H1 (cell line): ENCODE measurements at regions not wholly inside any gene's neighbourhood (a gene's known extent, or its start where the extent isn't known, plus 50 kb on each side); places are given as distances from the start of the nearest gene placed in this dataset.

Experiments used
- CHD7 ChIP-seq: fragments of 300-600 bp; sonication (generic); IDR thresholded peaks from 2 replicates; pipeline ENCODE4 v1.7.1; 2012; ENCODE audit warnings: low read length, moderate library complexity, mild to moderate bottlenecking, inconsistent platforms; ENCODE audit not compliant: insufficient replicate concordance
- CTBP2 ChIP-seq: IDR thresholded peaks from 2 replicates; pipeline ENCODE4 v1.7.0; 2011; ENCODE audit warnings: borderline replicate concordance, mild to moderate bottlenecking, moderate library complexity, mixed read lengths, low read length; ENCODE audit not compliant: insufficient read depth, insufficient read length
- EP300 ChIP-seq, 2 experiments: IDR thresholded peaks; 1 replicate in 1 of 2; 2 replicates in 1 of 2; pipeline ENCODE4 v1.6.1; 2011 to 2012; ENCODE audit warnings: low read depth in 2 of 2, low read length in 2 of 2, mild to moderate bottlenecking in 2 of 2, borderline replicate concordance in 1 of 2, inconsistent platforms in 1 of 2, moderate library complexity in 1 of 2
- JUND ChIP-seq: IDR thresholded peaks from 2 replicates; pipeline ENCODE4 v1.6.1; 2011; ENCODE audit warnings: mild to moderate bottlenecking, improper control_type of control experiment, low read length
- RAD21 ChIP-seq, 2 experiments: IDR thresholded peaks in 1 of 2; conservative IDR thresholded peaks in 1 of 2; 2 replicates each; pipeline ENCODE4 v1.6.1; 2011; ENCODE audit warnings: low read depth in 2 of 2, low read length in 2 of 2, improper control_type of control experiment in 1 of 2, inconsistent platforms in 1 of 2, mild to moderate bottlenecking in 1 of 2, moderate library complexity in 1 of 2
- RNF2 ChIP-seq: fragments of 200-900, 300-1000 bp; sonication (generic); IDR thresholded peaks from 2 replicates; pipeline ENCODE4 v1.7.1; 2016; ENCODE audit warnings: borderline replicate concordance, low read depth, mild to moderate bottlenecking, antibody characterized with exemption, low read length; ENCODE audit not compliant: poor library complexity, severe bottlenecking; ENCODE audit errors: missing control alignments
- SIN3A ChIP-seq, 2 experiments: IDR thresholded peaks in 1 of 2; conservative IDR thresholded peaks in 1 of 2; 2 replicates each; pipeline ENCODE4 v1.6.1; 2011 to 2012; ENCODE audit warnings: low read length in 2 of 2, improper control_type of control experiment in 1 of 2, low read depth in 1 of 2, mild to moderate bottlenecking in 1 of 2
- SRF ChIP-seq: IDR thresholded peaks from 2 replicates; pipeline ENCODE4 v1.6.1; 2011; ENCODE audit warnings: mild to moderate bottlenecking, low read depth, low read length, moderate library complexity
- SUZ12 ChIP-seq: fragments of 200-600 bp; sonication (generic); IDR thresholded peaks from 2 replicates; pipeline ENCODE4 v1.6.1; 2012; ENCODE audit warnings: mild to moderate bottlenecking, inconsistent platforms, low read length, moderate library complexity, mixed read lengths
- TCF12 ChIP-seq: IDR thresholded peaks from 2 replicates; pipeline ENCODE4 v1.6.1; 2011; ENCODE audit warnings: low read depth, mild to moderate bottlenecking, low read length
- YY1 ChIP-seq: IDR thresholded peaks from 2 replicates; pipeline ENCODE4 v1.6.1; 2011; ENCODE audit warnings: low read depth, mild to moderate bottlenecking, low read length

DNA sequence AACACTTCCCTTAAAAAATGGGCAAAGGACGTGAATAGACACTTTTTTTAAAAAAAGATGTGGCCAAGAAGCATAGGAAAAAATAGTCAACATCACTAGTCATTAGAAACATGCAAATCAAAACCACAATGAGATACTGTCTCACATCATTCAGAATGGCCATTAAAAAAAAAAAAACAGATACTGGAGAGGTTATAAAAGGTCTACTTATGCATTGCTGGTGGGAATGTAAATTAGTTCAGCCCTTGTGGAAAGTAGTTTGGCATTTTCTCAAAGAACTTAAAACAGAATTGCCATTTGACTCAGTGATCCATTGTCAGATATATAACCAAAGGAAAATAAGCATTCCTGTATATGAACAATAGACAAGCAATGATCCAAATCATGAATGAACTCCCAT is 352.8 kb upstream of the EPHA5 start (continued):
- no peak for TF ChIP-seq CHD7
- no peak for TF ChIP-seq JUND
- TF ChIP-seq YY1: no peak
- no peak for TF ChIP-seq SRF
- TF ChIP-seq CTBP2: no peak
- TF ChIP-seq RNF2: no peak
- no peak for TF ChIP-seq RAD21 (IDR thresholded peaks at IDR 0.05 in 1 of 2, conservative IDR thresholded peaks at IDR 0.05 in 1 of 2; ENCODE audit: low read depth in 2 of 2, low read length in 2 of 2)
- TF ChIP-seq EP300 (IDR thresholded peaks at IDR 0.05; ENCODE audit: borderline replicate concordance in 1 of 2, low read depth in 2 of 2, low read length in 2 of 2): no peak
- no peak for TF ChIP-seq TCF12
- TF ChIP-seq SIN3A (conservative IDR thresholded peaks at IDR 0.05 in 1 of 2, IDR thresholded peaks at IDR 0.05 in 1 of 2; ENCODE audit: low read depth in 1 of 2, low read length in 2 of 2): no peak
- TF ChIP-seq SUZ12: no peak
